Right forelimb (tissue), 1 donor: ENCODE measurements at regions not wholly inside any gene's neighbourhood (a gene's known extent, or its start where the extent isn't known, plus 50 kb on each side); places are given as distances from the start of the nearest gene placed in this dataset.

Experiments
- DNase-seq: peaks from one replicate; pipeline ENCODE4 v3.0.0-alpha.2; 2018

DNA sequence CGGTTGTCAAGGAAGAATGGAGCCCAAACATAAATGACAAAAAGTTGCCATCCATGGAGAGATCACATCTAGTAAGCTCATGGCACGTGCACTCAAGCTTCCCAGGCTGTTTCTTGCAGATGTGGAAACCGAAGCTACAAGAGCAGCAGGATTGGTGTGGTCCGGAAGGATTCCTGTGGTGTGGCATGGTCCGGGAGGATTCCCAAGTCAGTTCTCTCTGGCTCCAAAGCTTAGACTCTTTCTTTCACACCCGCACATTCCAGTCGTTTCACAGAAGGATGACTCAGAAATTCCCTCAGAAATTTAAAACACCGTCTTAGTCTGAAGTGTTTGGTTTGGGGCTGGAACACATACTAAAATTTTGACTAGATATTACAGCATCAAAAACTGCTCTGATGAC, 78.0 kb upstream of the DRD2 start:
- DNase-seq = peak; percentile 55

DNA sequence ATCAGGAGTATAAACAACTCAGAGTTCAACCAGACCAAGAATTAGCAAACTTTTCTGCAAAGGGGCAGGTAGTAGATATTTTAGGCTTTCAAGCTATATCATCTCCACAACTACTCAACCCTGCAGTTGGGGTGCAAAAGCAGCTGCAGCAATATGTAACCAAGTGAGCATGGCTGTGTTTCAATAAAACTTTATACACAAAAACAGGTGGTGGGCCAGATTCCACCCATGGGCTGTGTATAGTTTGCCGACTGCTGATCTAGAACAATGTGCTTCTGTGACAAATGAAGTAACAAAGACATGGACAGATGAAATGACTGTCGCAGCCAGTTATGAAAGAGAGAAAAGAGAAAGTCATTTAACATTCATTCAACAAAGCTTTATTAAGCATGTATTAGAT, 77.1 kb upstream of the DRD2 start:
- no peak for DNase-seq

DNA sequence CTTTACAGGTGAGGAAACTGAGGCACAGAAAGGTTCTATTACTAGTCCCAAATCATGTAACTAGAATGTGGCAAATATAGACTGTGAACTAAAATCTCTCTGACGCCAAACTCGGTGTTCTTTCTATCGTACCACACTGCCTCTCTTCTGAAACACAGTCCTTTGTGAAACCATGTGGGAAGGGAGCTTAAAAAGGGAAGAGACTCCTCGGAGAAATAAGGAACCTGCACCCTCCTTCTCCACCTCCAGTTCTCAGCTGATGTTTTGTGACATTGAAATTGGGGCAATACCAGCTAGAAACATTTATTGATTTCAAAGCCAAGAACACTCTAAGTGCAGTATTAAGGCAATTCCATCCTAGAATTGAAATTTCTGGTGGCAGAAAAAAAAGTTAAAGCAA, 76.4 kb upstream of the DRD2 start:
- DNase-seq = no peak

DNA sequence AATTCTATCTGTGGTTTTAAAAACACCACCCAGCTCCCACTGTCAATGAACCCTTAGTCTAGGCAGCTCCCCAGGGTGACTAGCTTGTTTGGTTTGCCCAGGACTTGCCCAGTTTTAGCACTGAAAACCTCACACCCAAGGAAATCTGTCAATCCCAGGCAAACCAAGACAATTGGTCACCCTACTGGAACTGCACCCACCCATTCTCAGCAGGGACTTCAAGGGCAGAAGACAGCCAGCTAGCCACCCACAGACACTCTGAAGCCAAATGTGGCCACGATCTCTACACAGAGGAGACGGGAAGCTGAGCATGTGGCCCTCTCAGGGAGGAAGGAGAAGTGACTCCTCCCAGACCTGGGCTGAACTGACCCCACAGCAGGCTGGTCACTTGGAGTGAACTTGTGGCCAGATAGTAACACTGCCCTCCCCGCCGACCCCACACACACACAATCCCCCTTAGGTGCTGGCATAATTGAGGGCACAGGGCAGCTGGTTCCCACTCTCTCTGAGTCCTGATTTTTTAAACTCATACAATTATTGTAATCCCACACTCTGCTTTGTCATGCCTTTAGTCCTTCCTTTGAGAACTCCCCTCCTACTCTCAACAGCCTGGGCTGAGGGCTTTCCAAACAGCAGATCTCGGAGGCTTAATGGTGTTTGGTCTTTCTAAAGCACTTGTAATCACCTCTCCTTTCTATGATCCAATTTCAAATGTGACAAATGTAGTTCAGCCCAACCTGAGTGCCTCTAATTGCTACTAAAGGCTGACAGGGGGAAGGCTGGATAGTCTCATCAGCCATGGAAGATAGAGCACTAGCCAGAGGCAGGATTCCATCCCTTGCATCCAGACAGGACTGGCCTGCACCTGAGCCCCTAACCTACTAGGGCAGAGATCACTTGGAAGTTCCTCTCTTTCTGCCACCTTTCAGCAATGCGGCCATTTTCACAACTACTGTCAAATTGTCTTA, 74.7 kb upstream of the DRD2 start:
- DNase-seq = no peak

DNA sequence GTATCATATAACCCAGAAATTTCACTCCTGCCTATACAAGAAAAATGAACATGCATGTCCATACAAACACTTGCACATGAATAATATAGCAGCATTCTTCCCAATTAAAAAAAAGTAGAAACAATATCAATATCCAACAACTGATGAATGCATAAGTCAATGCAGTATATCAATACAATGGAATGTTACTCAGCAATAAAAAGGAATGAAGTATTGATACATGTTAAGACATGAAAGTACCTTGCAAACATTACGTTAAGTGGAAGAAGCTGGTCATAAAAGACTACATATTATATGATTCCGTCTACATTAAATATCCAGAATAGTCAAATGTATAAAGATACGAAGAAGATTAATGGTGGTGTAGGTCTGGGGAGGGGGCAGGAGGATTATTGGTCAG, 73.9 kb upstream of the DRD2 start:
- no peak for DNase-seq

DNA sequence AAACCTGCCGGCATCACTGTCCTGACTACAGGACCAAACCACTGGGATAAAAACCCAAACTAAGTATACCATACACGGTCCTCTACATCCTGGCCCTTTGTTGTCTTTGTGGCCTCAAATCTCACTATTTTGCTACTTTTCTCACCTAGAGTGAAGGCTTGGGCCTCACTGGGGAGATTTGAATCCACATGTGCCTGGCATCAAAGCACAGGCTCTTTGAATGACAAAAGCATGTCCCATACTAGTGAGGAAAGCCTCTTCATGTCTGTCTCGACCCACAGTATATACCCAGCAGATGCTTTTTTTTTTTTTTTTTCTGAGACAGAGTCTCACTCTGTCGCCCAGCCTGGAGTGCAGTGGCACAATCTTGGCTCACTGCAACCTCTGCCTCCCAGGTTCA, 72.5 kb upstream of the DRD2 start:
- DNase-seq = no peak

DNA sequence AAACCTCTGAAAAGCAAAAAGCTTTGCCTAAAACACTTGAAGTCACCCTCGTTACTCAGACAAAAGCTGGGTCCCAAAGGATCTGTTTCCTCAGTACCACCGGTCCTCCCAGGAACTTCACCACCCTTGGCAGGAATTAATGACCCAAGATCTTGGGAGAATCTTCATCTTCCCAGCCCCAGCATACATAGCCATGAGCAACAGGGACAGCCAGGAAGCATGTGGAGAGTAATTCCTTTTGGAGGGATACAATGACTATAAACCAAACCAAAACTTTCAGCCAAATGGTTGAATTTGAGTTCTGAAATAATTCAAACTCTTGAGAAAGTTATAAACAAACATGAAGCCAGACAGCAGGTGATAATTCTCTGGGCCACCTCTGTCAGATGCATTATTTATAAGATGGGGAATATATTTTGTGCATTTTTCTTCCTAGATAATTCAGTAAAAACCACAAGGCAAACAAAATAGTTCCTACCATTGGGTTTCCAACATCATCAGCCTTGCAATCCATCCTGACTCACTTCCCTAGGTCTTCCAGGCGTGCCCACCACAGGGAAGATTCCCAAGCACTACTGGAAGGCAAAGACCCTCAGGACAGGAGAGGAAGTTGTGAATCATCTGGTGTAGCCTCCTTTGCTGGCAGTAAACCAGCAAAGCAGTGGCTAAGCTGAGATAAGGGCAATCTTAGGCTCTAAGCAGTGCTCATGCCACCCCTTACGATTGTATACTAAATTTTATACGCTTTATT, 71.7 kb upstream of the DRD2 start:
- DNase-seq = no peak

DNA sequence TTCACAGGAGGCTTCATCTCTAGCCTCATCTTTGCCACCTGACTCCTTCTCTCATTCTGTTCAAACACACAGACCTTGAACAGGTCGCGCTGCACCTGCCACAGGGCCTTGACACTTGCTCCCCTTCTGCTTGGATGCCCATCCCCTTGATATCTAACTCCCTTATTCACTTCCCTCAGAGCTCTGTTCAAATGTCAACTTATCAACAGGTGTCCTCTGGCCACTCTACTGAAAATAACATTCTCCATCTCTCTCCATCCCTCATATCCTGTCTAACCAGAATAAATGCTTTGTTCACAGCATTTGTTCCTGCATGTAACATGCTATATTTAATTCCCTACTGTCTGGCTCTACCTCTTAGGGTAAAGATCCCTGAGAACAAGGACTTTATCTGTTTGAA, 67.2 kb upstream of the DRD2 start:
- DNase-seq = no peak

DNA sequence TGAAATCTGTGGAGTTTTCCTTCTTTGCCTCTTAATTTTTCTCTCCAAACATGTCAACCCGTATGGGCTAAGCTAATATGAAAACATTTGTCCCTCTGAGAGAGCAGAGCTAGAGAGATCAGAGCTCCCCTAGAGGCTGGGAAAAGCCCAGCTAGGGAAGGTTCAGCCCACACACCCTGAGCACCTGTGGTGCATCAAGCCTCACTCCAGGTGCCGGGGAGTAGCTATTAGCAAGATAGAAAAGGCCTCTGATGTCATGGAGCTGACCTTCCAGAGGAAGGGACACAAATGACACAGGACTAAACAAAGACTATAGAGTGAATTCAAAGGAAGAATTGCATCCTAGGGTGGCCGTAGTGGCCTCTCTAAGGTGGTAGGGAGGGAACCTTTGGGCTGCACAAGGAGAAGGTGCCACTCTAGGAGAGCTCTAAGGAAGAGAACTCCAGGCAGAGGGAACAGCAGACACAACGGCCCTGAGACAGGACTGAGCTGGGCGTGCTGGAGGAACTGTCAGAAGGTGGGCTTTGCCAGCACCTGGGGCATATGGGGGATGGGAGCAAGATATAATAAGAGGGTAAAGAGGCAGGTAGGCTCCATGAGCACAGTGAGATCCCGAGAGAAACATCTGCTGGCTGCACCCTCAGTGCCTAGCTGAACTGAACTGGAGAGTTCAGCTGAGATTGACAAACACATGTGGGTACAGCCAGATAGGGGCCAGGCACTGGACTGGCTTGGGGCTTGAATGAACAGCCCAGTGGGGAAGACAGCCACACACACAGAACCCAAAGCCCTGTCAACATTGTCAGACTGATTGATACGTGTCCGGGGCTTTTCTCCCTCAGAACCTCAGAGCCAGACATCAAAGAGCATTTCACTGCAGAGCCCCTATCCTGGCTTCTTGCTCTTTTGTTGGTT, 65.5 kb upstream of the DRD2 start:
- no peak for DNase-seq

DNA sequence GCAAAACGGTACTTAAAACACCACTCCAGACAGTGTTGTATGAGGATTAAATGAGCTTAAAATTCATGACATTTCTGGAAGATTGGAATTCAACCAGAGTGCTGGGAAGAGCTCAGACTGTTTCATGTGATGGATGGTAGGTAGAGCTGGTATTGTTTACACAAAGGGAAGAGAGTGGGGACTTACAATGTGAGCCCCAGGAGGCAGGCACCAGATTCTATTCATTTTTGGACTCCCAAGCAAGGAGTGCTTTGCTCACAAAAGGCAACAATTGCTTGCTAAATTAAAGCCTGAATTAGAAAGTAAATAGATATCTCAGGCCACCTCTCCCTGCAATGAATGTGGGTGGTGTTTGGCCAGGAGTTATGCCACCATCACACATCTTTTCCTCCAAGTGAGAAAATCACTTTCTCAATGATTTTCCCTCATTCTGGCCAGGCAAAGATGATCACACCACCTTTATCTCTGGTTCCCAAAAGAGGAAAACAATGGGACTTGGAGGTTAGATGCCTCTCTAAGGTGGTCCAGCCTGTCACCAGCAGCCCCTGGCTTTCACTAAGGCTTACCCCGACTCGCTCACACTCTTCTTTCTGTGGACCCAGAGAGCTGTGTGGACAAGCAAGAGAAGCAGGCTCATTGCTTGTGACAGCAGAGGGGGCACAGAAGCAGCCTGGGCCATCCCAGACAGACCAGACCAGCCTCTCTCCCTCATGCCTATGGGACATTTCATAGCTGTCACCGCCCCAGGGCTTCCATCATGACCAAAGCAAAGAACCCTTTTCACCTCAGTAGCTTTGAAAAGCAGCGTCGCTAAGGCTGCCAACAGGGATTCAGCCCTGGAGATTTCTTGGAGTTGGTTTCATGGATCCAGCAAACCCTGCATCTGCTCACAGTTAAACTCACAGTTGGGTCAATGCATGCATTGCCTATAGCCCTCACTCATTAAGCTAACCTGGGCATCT, 63.5 kb upstream of the DRD2 start:
- no peak for DNase-seq

DNA sequence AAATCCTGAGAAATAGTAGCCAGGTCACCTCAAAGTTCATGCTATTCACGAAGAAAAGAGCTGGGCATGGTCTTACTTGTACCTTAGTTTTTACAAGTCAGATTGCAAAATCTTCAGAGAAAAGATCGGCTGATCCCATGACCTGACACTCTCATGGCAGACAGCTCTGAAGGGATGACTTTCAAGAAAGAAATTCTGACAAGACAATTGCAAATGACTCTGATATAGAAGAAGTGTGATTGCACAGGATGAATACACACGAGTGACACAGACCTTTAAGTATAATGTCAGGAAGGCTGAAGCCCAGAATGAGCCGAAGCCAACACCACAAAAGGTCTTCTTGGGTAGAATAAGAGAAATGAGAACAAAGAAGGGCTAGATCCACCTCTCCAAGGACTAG, 59.4 kb upstream of the DRD2 start:
- no peak for DNase-seq

DNA sequence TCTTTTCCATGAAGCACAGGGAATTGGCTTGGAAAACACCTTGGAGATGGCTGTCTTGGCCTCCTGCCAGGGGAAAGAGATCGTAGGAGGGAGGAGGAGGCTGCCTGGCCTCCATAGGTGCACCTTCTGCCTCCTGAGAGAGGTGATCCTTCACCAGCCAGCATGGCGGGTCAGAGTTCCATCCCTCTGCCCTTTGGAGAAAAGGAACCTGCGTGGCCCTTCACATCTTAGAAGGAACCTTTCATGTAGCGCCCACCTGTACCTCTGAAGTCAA, 58.2 kb upstream of the DRD2 start:
- DNase-seq = no peak

DNA sequence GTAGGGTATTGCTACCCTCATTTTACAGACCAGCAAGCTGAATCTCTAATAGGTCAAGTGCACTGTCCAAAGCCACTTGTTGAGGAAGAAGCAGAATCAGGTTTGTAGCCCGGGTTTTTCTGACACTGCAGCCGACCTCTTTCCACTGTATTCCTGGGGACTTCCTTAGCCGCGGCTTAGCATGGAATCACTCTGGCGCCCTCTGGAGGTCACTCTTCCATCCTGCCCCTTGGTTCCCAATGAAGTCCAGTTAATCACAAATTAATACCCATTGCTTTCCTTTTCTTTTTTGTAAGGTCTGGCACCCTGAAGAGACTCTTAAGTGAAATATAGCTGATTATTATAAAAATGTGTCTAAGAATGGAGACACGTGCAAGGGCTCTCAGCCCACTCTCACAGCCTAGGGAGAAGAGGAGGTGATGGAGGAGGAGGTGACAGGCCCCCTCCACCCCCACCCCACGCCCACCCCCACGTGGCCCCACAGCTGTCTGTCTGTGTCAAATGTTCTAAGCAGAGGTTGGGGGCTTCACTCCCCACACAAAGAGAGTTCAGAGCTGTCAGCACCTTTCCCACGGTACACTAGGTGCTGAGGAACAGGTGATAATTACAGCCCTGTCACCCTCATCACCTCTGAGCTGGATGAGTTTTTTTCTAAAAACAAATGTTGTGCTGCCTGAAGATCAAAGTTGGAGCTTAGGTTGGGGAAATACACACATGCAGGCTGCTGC, 57.7 kb upstream of the DRD2 start:
- peak; percentile 78 for DNase-seq

DNA sequence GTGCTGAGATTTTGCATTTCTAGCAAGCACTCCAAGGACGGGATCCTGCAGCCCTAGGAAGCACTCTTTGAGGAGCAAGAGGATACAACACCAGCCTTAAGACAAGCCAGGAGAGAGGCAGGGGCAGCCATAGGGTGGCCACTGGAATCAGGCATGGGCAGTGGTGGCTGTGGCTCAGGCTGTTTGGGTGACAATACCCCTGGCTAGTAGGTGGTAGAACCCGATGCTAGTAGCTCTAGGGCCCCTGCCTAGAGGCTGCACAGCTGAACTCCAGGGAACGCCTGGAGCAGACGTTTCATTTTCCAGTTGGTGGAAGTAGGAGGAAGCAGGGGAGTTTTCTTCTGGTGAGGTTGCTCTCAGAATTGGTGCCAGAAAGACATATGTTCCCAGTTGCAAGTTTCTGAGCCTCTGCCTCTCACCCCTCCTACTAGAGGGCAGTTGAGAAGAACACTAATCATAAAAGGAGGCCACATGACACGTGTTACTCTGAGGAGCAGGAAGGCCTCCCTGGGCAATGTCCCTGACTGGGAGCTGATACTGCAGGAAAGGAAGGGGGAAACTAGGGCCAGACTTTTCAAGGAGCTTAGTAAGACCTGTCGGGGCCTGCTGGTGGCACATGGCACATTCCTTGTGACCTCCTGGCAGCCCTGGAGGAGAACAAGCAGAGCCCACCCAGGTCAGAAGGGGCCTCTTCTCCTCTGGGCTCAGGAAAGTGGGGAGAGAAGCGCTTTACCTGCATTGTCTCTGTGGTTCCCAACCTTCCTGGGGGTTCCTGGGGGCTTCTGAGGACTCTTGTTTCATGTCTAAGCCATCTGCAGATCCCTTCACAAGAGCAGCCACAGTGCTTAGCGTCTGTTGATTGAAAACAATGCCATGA, 56.6 kb upstream of the DRD2 start:
- no peak for DNase-seq

DNA sequence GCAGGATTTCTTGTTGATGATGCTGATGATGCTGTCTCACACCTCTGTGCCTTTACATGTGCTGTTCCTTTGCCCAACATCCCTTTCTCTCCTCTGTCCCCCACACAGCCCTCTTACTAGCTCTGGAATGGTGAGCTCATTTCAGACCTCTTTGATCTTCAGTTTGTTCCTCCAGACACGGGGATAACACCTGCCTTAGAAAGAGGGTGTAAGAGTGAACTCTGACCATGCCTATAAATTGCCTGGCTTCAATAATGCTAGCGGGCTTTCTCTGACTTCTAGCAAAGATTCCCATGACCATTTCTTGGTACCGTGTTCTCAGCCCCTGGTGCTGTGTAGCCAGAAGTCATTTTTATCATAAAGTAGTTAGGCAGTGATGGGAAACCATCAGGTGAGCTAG, 55.9 kb upstream of the DRD2 start:
- DNase-seq = no peak

DNA sequence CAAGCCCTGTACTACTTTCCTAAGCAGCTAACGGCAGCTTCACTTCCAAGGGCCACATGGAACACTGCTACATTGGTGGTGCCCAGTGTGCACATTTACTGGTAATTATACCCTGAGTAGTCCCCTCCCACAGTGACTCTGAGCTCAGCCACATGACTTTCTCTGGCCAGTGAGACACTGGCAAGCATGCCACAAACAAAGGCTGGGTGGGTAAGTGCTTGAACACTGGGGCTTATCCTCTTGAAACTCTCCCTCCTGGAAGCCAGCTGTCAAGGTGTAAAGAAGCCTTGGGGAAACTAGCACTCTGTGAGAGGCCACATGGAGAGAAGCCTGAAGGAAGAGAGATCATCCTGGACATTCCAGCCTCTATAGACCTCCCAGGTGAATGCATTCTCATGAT, 54.4 kb upstream of the DRD2 start:
- DNase-seq = no peak

DNA sequence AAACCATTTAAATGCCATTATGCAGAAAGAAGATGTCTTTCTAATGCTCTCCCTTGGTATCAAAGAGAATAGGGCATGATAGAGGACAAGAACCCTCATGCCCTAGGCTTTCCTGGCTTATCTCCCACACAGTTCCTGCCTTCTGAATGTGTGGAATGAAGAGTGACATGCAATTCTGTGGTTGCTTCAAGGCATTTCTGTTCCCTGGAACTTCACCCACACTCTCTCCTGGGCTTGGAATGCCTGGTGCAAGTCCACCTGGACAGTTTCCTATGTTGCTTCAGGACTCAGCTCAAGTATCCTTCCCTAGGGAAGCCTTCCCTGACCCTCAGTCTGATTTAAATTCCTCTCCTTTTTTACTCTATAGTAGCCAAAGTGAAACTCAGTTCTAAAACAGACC, 53.8 kb upstream of the DRD2 start:
- no peak for DNase-seq

DNA sequence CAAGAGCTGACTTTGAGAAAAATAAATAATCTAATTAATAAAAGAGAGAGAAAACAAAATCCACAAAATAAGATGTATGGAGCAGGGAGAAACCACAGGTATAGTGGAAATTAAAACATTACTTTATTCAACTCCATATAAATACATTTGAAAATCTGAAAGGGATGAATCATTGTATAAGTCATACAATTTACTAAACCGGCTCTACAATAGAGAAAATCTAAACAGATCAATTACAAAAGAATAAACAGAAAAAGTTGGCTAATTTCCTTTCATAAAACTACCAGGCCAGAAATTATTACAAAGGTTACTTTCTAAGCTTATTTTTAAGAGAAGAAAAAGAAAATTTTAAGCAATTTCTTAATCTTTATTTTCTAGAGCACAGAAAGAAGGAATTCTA, 51.3 kb upstream of the DRD2 start:
- no peak for DNase-seq
